ENCODE measurements at regions not wholly inside any gene's neighbourhood (a gene's known extent, or its start where the extent isn't known, plus 50 kb on each side); places are given as distances from the start of the nearest gene placed in this dataset.
"Not testable (repeated sequence)": the region's sequence is repeated elsewhere in the genome, so short reads cannot be mapped to it uniquely, and the experiment has no call there.

GRCh38 chr1:146691798-146692197, 246.3 kb upstream of the NBPF12 start:
- POLR2A ChIA-PET; H3K4me3 Mint-ChIP-seq; CTCF ChIA-PET; H3K9me3 Mint-ChIP-seq; H3K27me3 Mint-ChIP-seq; H3K4me1 Mint-ChIP-seq; H3K36me3 Mint-ChIP-seq (ENCODE audit: low read depth); DNase-seq; H3K27ac Mint-ChIP-seq: not testable (repeated sequence)

GRCh38 chr1:146688893-146689292, 249.2 kb upstream of the NBPF12 start:
- H3K4me1 Mint-ChIP-seq; CTCF ChIA-PET; H3K36me3 Mint-ChIP-seq (ENCODE audit: low read depth); H3K9me3 Mint-ChIP-seq; DNase-seq; H3K27ac Mint-ChIP-seq; H3K4me3 Mint-ChIP-seq; H3K27me3 Mint-ChIP-seq; POLR2A ChIA-PET: not testable (repeated sequence)

GRCh38 chr1:146686777-146687366, 251.3 kb upstream of the NBPF12 start:
- H3K9me3 Mint-ChIP-seq; DNase-seq; CTCF ChIA-PET; H3K4me1 Mint-ChIP-seq; POLR2A ChIA-PET; H3K27me3 Mint-ChIP-seq; H3K27ac Mint-ChIP-seq; H3K36me3 Mint-ChIP-seq (ENCODE audit: low read depth); H3K4me3 Mint-ChIP-seq: not testable (repeated sequence)

- H3K27me3 Mint-ChIP-seq; POLR2A ChIA-PET; H3K9me3 Mint-ChIP-seq; H3K4me3 Mint-ChIP-seq; H3K4me1 Mint-ChIP-seq; CTCF ChIA-PET; DNase-seq; H3K27ac Mint-ChIP-seq; H3K36me3 Mint-ChIP-seq (ENCODE audit: low read depth): not testable (repeated sequence)
These were observed 255.0 kb upstream of the NBPF12 start for GRCh38 chr1:146683126-146683429.

- POLR2A ChIA-PET; H3K27ac Mint-ChIP-seq; H3K4me1 Mint-ChIP-seq; H3K9me3 Mint-ChIP-seq; H3K36me3 Mint-ChIP-seq (ENCODE audit: low read depth); H3K27me3 Mint-ChIP-seq; CTCF ChIA-PET; DNase-seq; H3K4me3 Mint-ChIP-seq: not testable (repeated sequence)
These were observed 255.6 kb upstream of the NBPF12 start for GRCh38 chr1:146682227-146683125.

- H3K27ac Mint-ChIP-seq; H3K27me3 Mint-ChIP-seq; POLR2A ChIA-PET; H3K9me3 Mint-ChIP-seq; CTCF ChIA-PET; H3K4me3 Mint-ChIP-seq; DNase-seq; H3K36me3 Mint-ChIP-seq (ENCODE audit: low read depth); H3K4me1 Mint-ChIP-seq: not testable (repeated sequence)
These were observed 264.3 kb upstream of the NBPF12 start for GRCh38 chr1:146673729-146674299.

GRCh38 chr1:146672608-146673007, 265.5 kb upstream of the NBPF12 start:
- H3K27ac Mint-ChIP-seq; H3K36me3 Mint-ChIP-seq (ENCODE audit: low read depth); H3K27me3 Mint-ChIP-seq; H3K4me1 Mint-ChIP-seq; CTCF ChIA-PET; POLR2A ChIA-PET; H3K9me3 Mint-ChIP-seq; DNase-seq; H3K4me3 Mint-ChIP-seq: not testable (repeated sequence)

GRCh38 chr1:146671588-146671987, 266.5 kb upstream of the NBPF12 start:
- POLR2A ChIA-PET; DNase-seq; H3K27me3 Mint-ChIP-seq; H3K4me1 Mint-ChIP-seq; H3K27ac Mint-ChIP-seq; H3K4me3 Mint-ChIP-seq; H3K36me3 Mint-ChIP-seq (ENCODE audit: low read depth); H3K9me3 Mint-ChIP-seq; CTCF ChIA-PET: not testable (repeated sequence)

- H3K27ac Mint-ChIP-seq; H3K4me1 Mint-ChIP-seq; POLR2A ChIA-PET; H3K36me3 Mint-ChIP-seq (ENCODE audit: low read depth); H3K27me3 Mint-ChIP-seq; DNase-seq; H3K4me3 Mint-ChIP-seq; H3K9me3 Mint-ChIP-seq; CTCF ChIA-PET: not testable (repeated sequence)
These were observed 267.1 kb upstream of the NBPF12 start for GRCh38 chr1:146670832-146671566.

- CTCF ChIA-PET; H3K27ac Mint-ChIP-seq; POLR2A ChIA-PET; DNase-seq; H3K4me1 Mint-ChIP-seq; H3K27me3 Mint-ChIP-seq; H3K36me3 Mint-ChIP-seq (ENCODE audit: low read depth); H3K4me3 Mint-ChIP-seq; H3K9me3 Mint-ChIP-seq: not testable (repeated sequence)
These were observed 271.8 kb upstream of the NBPF12 start for GRCh38 chr1:146666275-146666674.

- H3K27ac Mint-ChIP-seq; DNase-seq; H3K4me1 Mint-ChIP-seq; H3K36me3 Mint-ChIP-seq (ENCODE audit: low read depth); CTCF ChIA-PET; POLR2A ChIA-PET; H3K9me3 Mint-ChIP-seq; H3K4me3 Mint-ChIP-seq; H3K27me3 Mint-ChIP-seq: not testable (repeated sequence)
These were observed 277.9 kb upstream of the NBPF12 start for GRCh38 chr1:146660242-146660641.

GRCh38 chr1:146656356-146657060, 281.6 kb upstream of the NBPF12 start:
- POLR2A ChIA-PET; H3K4me3 Mint-ChIP-seq; DNase-seq; H3K27ac Mint-ChIP-seq; CTCF ChIA-PET; H3K4me1 Mint-ChIP-seq; H3K36me3 Mint-ChIP-seq (ENCODE audit: low read depth); H3K27me3 Mint-ChIP-seq; H3K9me3 Mint-ChIP-seq: not testable (repeated sequence)

GRCh38 chr1:146654763-146655162, 283.4 kb upstream of the NBPF12 start:
- H3K27me3 Mint-ChIP-seq; H3K4me1 Mint-ChIP-seq; CTCF ChIA-PET; H3K4me3 Mint-ChIP-seq; DNase-seq; H3K9me3 Mint-ChIP-seq; H3K27ac Mint-ChIP-seq; POLR2A ChIA-PET; H3K36me3 Mint-ChIP-seq (ENCODE audit: low read depth): not testable (repeated sequence)
